Kidney (tissue), 13 donors: ENCODE measurements at regions not wholly inside any gene's neighbourhood (a gene's known extent, or its start where the extent isn't known, plus 50 kb on each side); places are given as distances from the start of the nearest gene placed in this dataset.

ENCODE experiments used
- DNase-seq, 5 donors: peaks; one replicate each; pipeline ENCODE4 v3.0.0-alpha.2; 2013 to 2020
- FAIRE-seq: peaks from 2 replicates; lab custom pipeline; 2012; peaks lifted over from hg19 to GRCh38; lab: Jason Lieb, UNC
- H3K27ac ChIP-seq, 2 donors: one replicate each; pipeline ENCODE4 v1.7.0; 2013; ENCODE audit warnings: low read depth in 2 of 2, low read length in 2 of 2, inconsistent platforms in 1 of 2
- H3K27me3 ChIP-seq: one replicate; pipeline ENCODE4 v1.7.1; 2013; ENCODE audit warnings: low read length, inconsistent platforms; ENCODE audit not compliant: control insufficient read depth, insufficient read depth
- H3K36me3 ChIP-seq, 3 donors: one replicate each; pipeline versions ENCODE4 v1.7.0 to v1.7.1; 2013; ENCODE audit warnings: low read length in 3 of 3, control low read depth in 1 of 3, inconsistent platforms in 1 of 3; ENCODE audit not compliant: insufficient read depth in 3 of 3, control insufficient read depth in 2 of 3
- H3K4me1 ChIP-seq, 3 donors: one replicate each; pipeline versions ENCODE4 v1.7.0 to v1.7.1; 2013; ENCODE audit warnings: low read length in 3 of 3, inconsistent platforms in 1 of 3, low read depth in 1 of 3; ENCODE audit not compliant: control insufficient read depth in 2 of 3, insufficient read depth in 2 of 3
- H3K4me3 ChIP-seq, 3 donors: one replicate each; pipeline versions ENCODE4 v1.7.0 to v1.8.1; 2013; ENCODE audit warnings: low read length in 3 of 3, control low read depth in 1 of 3, inconsistent platforms in 1 of 3
- H3K9ac ChIP-seq, 3 donors: one replicate each; pipeline versions ENCODE4 v1.7.0 to v1.7.1; 2013; ENCODE audit warnings: low read length in 3 of 3, control low read depth in 1 of 3, inconsistent platforms in 1 of 3
- H3K9me3 ChIP-seq, 3 donors: one replicate each; pipeline versions ENCODE4 v1.7.0 to v1.7.1; 2013; ENCODE audit warnings: low read length in 3 of 3, control low read depth in 1 of 3, inconsistent platforms in 1 of 3; ENCODE audit not compliant: control insufficient read depth in 2 of 3, insufficient read depth in 1 of 3
- CTCF ChIP-seq: IDR thresholded peaks from 3 replicates; pipeline ENCODE4 v1.5.1; 2012; ENCODE audit warnings: mild to moderate bottlenecking, moderate library complexity, borderline replicate concordance; ENCODE audit not compliant: insufficient read depth; ENCODE audit errors: extremely low read depth
- intact Hi-C: fragments of 100-400 bp; cut with DNase I; formaldehyde crosslinking; loops from one replicate; pipeline ENCODE4 v1.11.1; 2022
- donor health status: control.
- donor health status: control.
- donor health status: control.
- donor health status: control.
- donor health status: control.
- donor health status: DM: yes; HTN: yes; CAD: no.
- donor health status: Normal renal cell carcinoma (clear cell type).

GRCh38 chr11:44493930-44494329 is 71.5 kb upstream of the CD82 start:
- no peaks in the 10 kb centered on the region for H3K36me3 ChIP-seq

GRCh38 chr11:44494785-44495184 is 70.7 kb upstream of the CD82 start:
- Histone ChIP-seq H3K27ac (no peak overlapping the region), H3K4me3 (no peak overlapping the region), H3K27me3 (no peaks in the 10 kb centered on the region), H3K9ac (no peak overlapping the region), H3K9me3 (no peaks in the 10 kb centered on the region), H3K36me3 (no peaks in the 10 kb centered on the region), H3K4me1 (no peaks in the 10 kb centered on the region)
- FAIRE-seq = no peak
- intact Hi-C loops = no loop called here
- TF ChIP-seq CTCF = no peak
- no peak for DNase-seq

More at GRCh38 chr11:44493930-44494329, 71.5 kb upstream of the CD82 start:
- H3K4me1 ChIP-seq = no peaks in the 10 kb centered on the region
- intact Hi-C loops = no loop called here
- FAIRE-seq (no peak), DNase-seq (no peak)
- no peak for TF ChIP-seq CTCF
- no peak overlapping the region for H3K27ac ChIP-seq
- no peaks in the 10 kb centered on the region for H3K9me3 ChIP-seq
- no peak overlapping the region for H3K9ac ChIP-seq
- H3K27me3 ChIP-seq = no peaks in the 10 kb centered on the region
- no peak overlapping the region for H3K4me3 ChIP-seq

- no peak overlapping the region for H3K4me3 ChIP-seq
- no peaks in the 10 kb centered on the region for H3K36me3 ChIP-seq
- FAIRE-seq (no peak), DNase-seq (no peak)
- no peak overlapping the region for H3K9ac ChIP-seq
- no peaks in the 10 kb centered on the region for H3K27me3 ChIP-seq
- intact Hi-C loops = no loop called here
- no peak for TF ChIP-seq CTCF
- no peaks in the 10 kb centered on the region for H3K4me1 ChIP-seq
- no peaks in the 10 kb centered on the region for H3K9me3 ChIP-seq
- H3K27ac ChIP-seq = no peak overlapping the region
Observed at GRCh38 chr11:44496391-44496790, 69.1 kb upstream of the CD82 start.

GRCh38 chr11:44498089-44498871 is 67.2 kb upstream of the CD82 start:
- Histone ChIP-seq H3K9ac (no peak overlapping the region), H3K27me3 (no peaks in the 10 kb centered on the region), H3K36me3 (no peaks in the 10 kb centered on the region), H3K4me1 (no peaks in the 10 kb centered on the region), H3K27ac (no peak overlapping the region), H3K9me3 (no peaks in the 10 kb centered on the region), H3K4me3 (no peak overlapping the region)
- peak in 3 of 5 donors; percentile 52 to 95 (median 80) for DNase-seq
- intact Hi-C loops = no loop called here
- TF ChIP-seq CTCF = no peak
- no peak for FAIRE-seq
